ENCODE measurements at regions not wholly inside any gene's neighbourhood (a gene's known extent, or its start where the extent isn't known, plus 50 kb on each side); places are given as distances from the start of the nearest gene placed in this dataset.

- H3K27me3 ChIP-seq, result no peaks in the 10 kb centered on the region
- intact Hi-C loops (cut with DNase I; ENCODE audit: low total_unique reads) (no loop called here), in situ Hi-C loops (cut with MboI; ENCODE audit: low pct_ligation_motif_present in 1 of 4, low pct_unique_long_range_greater_than_20kb in 1 of 4, low sequenced_read_pairs in 3 of 4) (no loop called here)
- no peaks in the 10 kb centered on the region for H3K9me3 ChIP-seq
- WGBS, 2 donors (ENCODE audit: low coverage in 1 of 2), result 74% methylated on average over 3 to 8 of the region's 8 CpGs
- no peak overlapping the region for H3K27ac ChIP-seq
- no peak for DNase-seq
- peaks cover 0 to 6% (median 0%) of the 10 kb centered on the region in 4 donors for H3K4me1 ChIP-seq
- H3K4me3 ChIP-seq, result no peak overlapping the region
- TF ChIP-seq POLR2A (IDR thresholded peaks at IDR 0.05) (no peak), POLR2AphosphoS5 (IDR thresholded peaks at IDR 0.05) (no peak), EP300 (IDR thresholded peaks at IDR 0.05; ENCODE audit: low read depth) (no peak), CTCF (IDR thresholded peaks at IDR 0.05) (no peak)
- no peaks in the 10 kb centered on the region for H3K36me3 ChIP-seq
These were observed 67.8 kb upstream of the LTA4H start for GRCh38 chr12:96103067-96103644.

- Histone ChIP-seq H3K9me3 (no peaks in the 10 kb centered on the region), H3K36me3 (no peaks in the 10 kb centered on the region), H3K4me3 (no peak overlapping the region), H3K27me3 (no peaks in the 10 kb centered on the region), H3K4me1 (peaks cover 0 to 12% (median 0%) of the 10 kb centered on the region in 4 donors), H3K27ac (no peak overlapping the region)
- TF ChIP-seq EP300 (IDR thresholded peaks at IDR 0.05; ENCODE audit: low read depth) (no peak), POLR2AphosphoS5 (IDR thresholded peaks at IDR 0.05) (no peak), POLR2A (IDR thresholded peaks at IDR 0.05) (no peak), CTCF (IDR thresholded peaks at IDR 0.05) (no peak)
- intact Hi-C loops (cut with DNase I; ENCODE audit: low total_unique reads), result no loop called here
- WGBS, 2 donors (ENCODE audit: low coverage in 1 of 2), result 90% methylated on average over 7 of the region's 7 CpGs; no CpG with 5 or more reads in 1 of the 2 donors
- in situ Hi-C loops (cut with MboI; ENCODE audit: low pct_ligation_motif_present in 1 of 4, low pct_unique_long_range_greater_than_20kb in 1 of 4, low sequenced_read_pairs in 3 of 4), result no loop called here
- no peak for DNase-seq
These were observed 69.2 kb upstream of the LTA4H start for GRCh38 chr12:96104566-96104965.

- no peaks in the 10 kb centered on the region for H3K27me3 ChIP-seq
- WGBS, 2 donors (ENCODE audit: low coverage in 1 of 2), result 90 to 100% methylated on average over 1 to 2 of the region's 2 CpGs
- no peak for DNase-seq
- intact Hi-C loops (cut with DNase I; ENCODE audit: low total_unique reads), result no loop called here
- in situ Hi-C loops (cut with MboI; ENCODE audit: low pct_ligation_motif_present in 1 of 4, low pct_unique_long_range_greater_than_20kb in 1 of 4, low sequenced_read_pairs in 3 of 4), result no loop called here
- TF ChIP-seq EP300 (IDR thresholded peaks at IDR 0.05; ENCODE audit: low read depth) (no peak), POLR2AphosphoS5 (IDR thresholded peaks at IDR 0.05) (no peak), CTCF (IDR thresholded peaks at IDR 0.05) (no peak), POLR2A (IDR thresholded peaks at IDR 0.05) (no peak)
- no peak overlapping the region for H3K27ac ChIP-seq
- no peaks in the 10 kb centered on the region for H3K9me3 ChIP-seq
- no peak overlapping the region for H3K4me3 ChIP-seq
- H3K36me3 ChIP-seq, result no peaks in the 10 kb centered on the region
- H3K4me1 ChIP-seq, result peaks cover 0 to 12% (median 0%) of the 10 kb centered on the region in 4 donors
These were observed 70.8 kb upstream of the LTA4H start for GRCh38 chr12:96106137-96106536.

GRCh38 chr12:96107236-96107635 lies 71.8 kb upstream of the LTA4H start:
- WGBS, 2 donors (ENCODE audit: low coverage in 1 of 2), result 83 to 85% methylated on average over 3 to 5 of the region's 5 CpGs
- intact Hi-C loops (cut with DNase I; ENCODE audit: low total_unique reads) (no loop called here), in situ Hi-C loops (cut with MboI; ENCODE audit: low pct_ligation_motif_present in 1 of 4, low pct_unique_long_range_greater_than_20kb in 1 of 4, low sequenced_read_pairs in 3 of 4) (no loop called here)
- H3K36me3 ChIP-seq, result no peaks in the 10 kb centered on the region
- H3K27me3 ChIP-seq, result no peaks in the 10 kb centered on the region
- no peak overlapping the region for H3K4me3 ChIP-seq
- DNase-seq, result no peak
- peak overlapping the region in 1 of 4 donors; percentile 23 for H3K27ac ChIP-seq
- peaks cover 0 to 12% (median 0%) of the 10 kb centered on the region in 4 donors for H3K4me1 ChIP-seq
- no peak for TF ChIP-seq POLR2AphosphoS5 (IDR thresholded peaks at IDR 0.05)
- TF ChIP-seq CTCF (IDR thresholded peaks at IDR 0.05), result no peak
- no peak for TF ChIP-seq EP300 (IDR thresholded peaks at IDR 0.05; ENCODE audit: low read depth)
- no peak for TF ChIP-seq POLR2A (IDR thresholded peaks at IDR 0.05)
- H3K9me3 ChIP-seq, result no peaks in the 10 kb centered on the region
